CD4-positive, alpha-beta T cell treated with Interleukin-17A for 1 hour (primary cell): ENCODE measurements at regions not wholly inside any gene's neighbourhood (a gene's known extent, or its start where the extent isn't known, plus 50 kb on each side); places are given as distances from the start of the nearest gene placed in this dataset.

Experiments
- DNase-seq: peaks from one replicate; pipeline ENCODE4 v3.0.0-alpha.2; 2020

- no peak for DNase-seq
Observed at GRCh38 chr16:62254372-62254771, 218.1 kb upstream of the CDH8 start.

- no peak for DNase-seq
Observed at GRCh38 chr16:62253966-62254365, 217.7 kb upstream of the CDH8 start.

- DNase-seq = no peak
Observed at GRCh38 chr16:62249069-62249468, 212.8 kb upstream of the CDH8 start.

- no peak for DNase-seq
Observed at GRCh38 chr16:62240722-62241121, 204.5 kb upstream of the CDH8 start.

- DNase-seq = peak; percentile 2
Observed at GRCh38 chr16:62225675-62226074, 189.4 kb upstream of the CDH8 start.

GRCh38 chr16:62224646-62225209 is 188.5 kb upstream of the CDH8 start:
- no peak for DNase-seq

GRCh38 chr16:62216837-62217236 is 180.6 kb upstream of the CDH8 start:
- DNase-seq = no peak

GRCh38 chr16:62213763-62214162 is 177.5 kb upstream of the CDH8 start:
- DNase-seq = no peak

- no peak for DNase-seq
Observed at GRCh38 chr16:62208934-62209333, 172.7 kb upstream of the CDH8 start.

- no peak for DNase-seq
Observed at GRCh38 chr16:62205459-62205858, 169.2 kb upstream of the CDH8 start.

- DNase-seq = no peak
Observed at GRCh38 chr16:62201911-62202310, 165.7 kb upstream of the CDH8 start.

- no peak for DNase-seq
Observed at GRCh38 chr16:62194828-62195227, 158.6 kb upstream of the CDH8 start.

GRCh38 chr16:62190426-62190825 is 154.2 kb upstream of the CDH8 start:
- no peak for DNase-seq

GRCh38 chr16:62177351-62178203 is 141.3 kb upstream of the CDH8 start:
- DNase-seq = no peak

GRCh38 chr16:62170642-62171041 is 134.4 kb upstream of the CDH8 start:
- no peak for DNase-seq

GRCh38 chr16:62167551-62167950 is 131.3 kb upstream of the CDH8 start:
- no peak for DNase-seq

- DNase-seq = no peak
Observed at GRCh38 chr16:62157544-62157943, 121.3 kb upstream of the CDH8 start.

- no peak for DNase-seq
Observed at GRCh38 chr16:62156971-62157370, 120.7 kb upstream of the CDH8 start.

- no peak for DNase-seq
Observed at GRCh38 chr16:62149631-62150030, 113.4 kb upstream of the CDH8 start.

GRCh38 chr16:62137996-62138395 is 101.8 kb upstream of the CDH8 start:
- DNase-seq = no peak

GRCh38 chr16:62135911-62136310 is 99.7 kb upstream of the CDH8 start:
- DNase-seq = no peak

GRCh38 chr16:62135446-62135845 is 99.2 kb upstream of the CDH8 start:
- DNase-seq = no peak

GRCh38 chr16:62130101-62130500 is 93.9 kb upstream of the CDH8 start:
- DNase-seq = no peak

GRCh38 chr16:62105244-62105643 is 69.0 kb upstream of the CDH8 start:
- no peak for DNase-seq

- no peak for DNase-seq
Observed at GRCh38 chr16:62102588-62102987, 66.3 kb upstream of the CDH8 start.
